GM21576 (cell line): ENCODE measurements at regions not wholly inside any gene's neighbourhood (a gene's known extent, or its start where the extent isn't known, plus 50 kb on each side); places are given as distances from the start of the nearest gene placed in this dataset.

Source experiments
- ATAC-seq: cut with Tn5 transposase; IDR thresholded peaks from one replicate; pipeline ENCODE4 v1.9.1; 2021; ENCODE audit warnings: mild to moderate bottlenecking, moderate library complexity; ENCODE audit not compliant: unreplicated experiment

DNA sequence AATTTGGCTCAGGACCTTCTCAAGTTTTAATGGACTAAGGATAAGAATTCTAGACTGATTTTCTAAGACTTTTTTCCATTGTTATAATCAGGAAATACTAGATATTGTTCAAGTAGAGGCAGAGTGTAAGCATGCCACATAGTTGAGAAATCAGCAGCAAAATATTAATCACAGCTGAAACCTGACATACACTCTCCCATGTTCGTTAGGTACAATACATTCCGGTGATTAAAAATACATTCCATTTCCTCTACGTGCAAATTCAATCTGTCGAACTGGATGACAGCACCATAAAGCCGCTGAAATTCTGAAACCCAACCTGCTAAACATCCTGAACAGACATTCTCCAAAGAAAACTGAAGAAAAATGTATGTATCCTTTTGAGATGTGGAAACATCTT, 587.6 kb upstream of the DIPK2B start:
- no peak for ATAC-seq

DNA sequence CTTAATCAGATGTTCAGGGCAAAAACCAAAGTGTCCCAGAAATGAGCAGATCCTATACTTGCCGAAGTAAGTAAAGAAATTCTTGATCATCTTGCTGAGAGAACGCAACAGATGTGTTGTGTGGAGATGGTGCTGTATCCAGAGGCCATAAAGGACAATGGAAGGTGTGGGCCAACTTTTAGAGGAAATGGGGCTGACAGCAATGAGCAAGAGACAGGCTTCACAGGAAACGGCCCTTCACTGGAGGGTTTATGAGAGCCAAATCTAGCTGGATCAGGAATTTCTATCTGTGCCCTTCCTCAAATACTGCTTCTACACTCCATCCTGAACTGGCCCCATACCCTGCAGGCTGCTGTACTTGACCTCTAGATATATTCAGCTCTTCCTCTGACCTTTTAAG, 583.9 kb upstream of the DIPK2B start:
- ATAC-seq = no peak

DNA sequence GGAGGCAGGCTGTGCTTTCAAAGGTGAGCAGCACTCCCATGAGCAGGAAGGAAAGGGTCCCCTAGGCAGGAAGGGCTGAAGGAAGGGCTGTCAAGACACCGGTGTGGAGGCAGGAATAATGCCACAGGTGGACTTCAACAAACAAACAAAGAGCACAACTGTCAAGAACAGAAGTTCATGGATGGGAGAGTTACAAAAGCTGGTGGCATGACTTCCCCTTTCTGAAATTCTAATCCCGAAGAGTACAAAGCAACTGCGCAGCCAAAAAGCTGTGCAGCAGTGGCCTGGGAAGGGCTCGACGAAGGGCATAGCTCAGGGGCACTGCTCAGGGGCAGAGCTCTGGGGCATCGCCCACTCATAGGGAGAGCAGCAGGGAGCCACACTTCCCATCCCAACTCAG, 582.3 kb upstream of the DIPK2B start:
- no peak for ATAC-seq

DNA sequence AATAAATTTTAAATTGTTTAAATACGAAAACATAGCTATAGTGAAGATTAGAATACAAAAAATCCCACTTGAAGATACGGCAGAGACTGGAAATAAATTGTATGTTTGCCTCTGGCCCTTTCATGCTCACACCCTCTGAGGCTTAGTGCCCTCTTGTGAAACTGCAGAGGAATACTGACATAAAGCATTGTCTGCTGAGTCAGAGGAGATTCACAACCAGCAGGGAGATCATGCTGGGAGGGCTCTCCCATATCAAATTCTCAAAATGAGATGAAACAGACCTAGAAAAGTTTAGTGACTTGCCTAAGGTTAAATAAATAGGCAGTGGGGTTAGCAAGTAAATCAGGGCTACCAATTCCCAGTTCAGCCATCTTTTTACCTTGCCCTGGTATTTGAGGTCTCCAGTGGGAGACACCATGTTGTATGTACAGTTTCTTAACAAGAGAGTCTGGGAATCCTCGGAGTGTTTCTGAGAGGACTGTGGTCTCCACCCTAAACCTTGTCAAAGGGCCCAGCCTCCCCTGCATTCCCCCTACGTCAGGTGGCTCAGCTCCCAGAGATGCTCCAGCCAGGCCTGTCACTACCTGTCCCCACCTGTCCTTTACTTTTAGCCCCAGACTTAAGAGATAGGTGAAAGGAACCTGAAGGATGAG, 581.4 kb upstream of the DIPK2B start:
- no peak for ATAC-seq

DNA sequence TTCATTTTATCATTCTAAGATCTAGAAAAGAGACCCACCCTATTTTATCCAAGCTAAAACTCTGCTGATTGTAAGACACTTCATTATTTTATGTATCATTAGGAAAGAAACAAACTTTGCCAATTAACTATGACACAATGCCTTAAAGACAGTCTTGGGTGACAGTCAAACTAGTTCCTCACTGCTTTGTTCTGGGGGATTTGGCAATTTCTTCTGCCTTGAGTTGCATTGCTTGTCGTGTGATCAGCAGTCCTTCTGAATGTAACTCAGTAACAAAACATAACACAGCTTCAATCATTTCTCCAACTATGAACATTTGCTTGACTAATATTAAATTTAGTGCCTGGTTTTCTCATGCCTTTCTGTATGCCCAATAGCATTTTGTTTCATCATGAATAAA, 577.9 kb upstream of the DIPK2B start:
- ATAC-seq = no peak

DNA sequence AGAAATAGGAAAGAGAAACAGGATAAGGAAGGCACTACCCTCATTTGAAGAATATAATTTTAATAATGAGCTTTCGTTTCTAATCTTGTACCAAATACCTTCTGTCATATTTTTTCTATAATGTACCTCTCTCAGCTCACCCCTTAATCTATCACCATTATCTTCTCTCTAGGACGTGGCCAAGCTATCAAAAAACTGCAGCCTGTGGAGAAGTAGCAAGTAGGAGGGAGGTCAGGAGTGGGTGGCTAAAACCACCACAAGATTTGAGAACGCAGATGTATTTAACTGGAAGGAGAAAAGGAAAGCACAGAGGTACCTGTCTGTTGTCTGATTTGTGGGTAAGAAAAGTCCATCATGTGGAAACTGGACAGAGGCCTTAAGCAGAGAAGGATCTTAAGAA, 576.7 kb upstream of the DIPK2B start:
- ATAC-seq = no peak

DNA sequence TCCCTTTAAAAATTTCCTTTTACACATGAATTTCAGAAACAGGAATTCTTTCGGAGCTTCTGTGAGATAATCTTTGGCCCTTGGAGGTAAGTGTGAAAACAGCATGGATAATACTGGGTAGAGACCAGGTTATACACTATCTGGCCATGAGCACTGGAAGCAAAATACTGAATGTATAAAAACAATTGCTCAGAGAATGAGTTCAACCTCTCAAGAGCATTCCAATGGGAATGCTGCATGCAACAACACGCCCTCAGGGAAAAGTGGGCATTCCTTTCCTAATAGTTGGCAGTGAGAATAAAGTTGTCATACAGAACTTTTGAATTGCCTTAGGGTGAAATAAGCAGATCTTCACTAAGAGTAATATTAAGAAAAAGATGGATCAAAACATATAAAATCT, 574.8 kb upstream of the DIPK2B start:
- no peak for ATAC-seq

DNA sequence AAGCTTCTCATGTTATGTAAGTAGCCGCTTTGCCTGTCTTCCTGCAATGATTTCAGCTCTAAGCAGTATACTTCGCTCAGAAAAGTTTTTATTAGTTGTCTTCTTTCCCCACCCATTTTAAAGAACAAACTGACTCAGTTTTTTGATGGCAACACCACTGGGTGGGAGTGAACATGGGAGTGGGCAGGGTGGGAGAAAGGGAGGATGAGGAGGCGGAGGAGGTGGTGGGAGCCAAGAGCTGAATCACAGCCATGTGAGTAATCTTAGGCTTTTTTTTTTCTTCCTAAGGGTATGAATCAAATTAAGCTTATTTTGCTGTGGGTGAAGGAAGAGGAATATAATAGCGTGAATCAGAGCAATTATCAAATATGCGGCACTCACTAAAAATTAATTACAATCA, 574.3 kb upstream of the DIPK2B start:
- ATAC-seq = no peak

DNA sequence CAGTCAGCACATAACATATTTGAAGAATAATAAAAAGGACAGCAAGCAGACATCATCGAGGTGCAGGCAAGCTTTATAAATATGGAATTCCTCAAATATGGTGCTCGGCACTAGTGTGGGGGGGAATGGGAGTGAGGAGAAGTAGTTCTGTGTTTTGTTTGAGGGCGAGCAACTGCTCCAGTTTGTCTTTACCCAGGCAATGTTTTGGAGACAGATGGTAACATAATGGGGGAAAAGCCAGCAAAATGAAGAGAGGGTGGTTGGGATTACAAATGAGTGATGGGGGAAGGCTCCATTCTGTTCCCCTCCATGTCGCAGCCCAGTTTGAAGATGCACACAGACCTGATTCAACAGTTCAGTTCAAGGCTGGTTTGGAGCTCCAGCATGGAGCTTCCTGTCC, 572.9 kb upstream of the DIPK2B start:
- ATAC-seq = no peak

DNA sequence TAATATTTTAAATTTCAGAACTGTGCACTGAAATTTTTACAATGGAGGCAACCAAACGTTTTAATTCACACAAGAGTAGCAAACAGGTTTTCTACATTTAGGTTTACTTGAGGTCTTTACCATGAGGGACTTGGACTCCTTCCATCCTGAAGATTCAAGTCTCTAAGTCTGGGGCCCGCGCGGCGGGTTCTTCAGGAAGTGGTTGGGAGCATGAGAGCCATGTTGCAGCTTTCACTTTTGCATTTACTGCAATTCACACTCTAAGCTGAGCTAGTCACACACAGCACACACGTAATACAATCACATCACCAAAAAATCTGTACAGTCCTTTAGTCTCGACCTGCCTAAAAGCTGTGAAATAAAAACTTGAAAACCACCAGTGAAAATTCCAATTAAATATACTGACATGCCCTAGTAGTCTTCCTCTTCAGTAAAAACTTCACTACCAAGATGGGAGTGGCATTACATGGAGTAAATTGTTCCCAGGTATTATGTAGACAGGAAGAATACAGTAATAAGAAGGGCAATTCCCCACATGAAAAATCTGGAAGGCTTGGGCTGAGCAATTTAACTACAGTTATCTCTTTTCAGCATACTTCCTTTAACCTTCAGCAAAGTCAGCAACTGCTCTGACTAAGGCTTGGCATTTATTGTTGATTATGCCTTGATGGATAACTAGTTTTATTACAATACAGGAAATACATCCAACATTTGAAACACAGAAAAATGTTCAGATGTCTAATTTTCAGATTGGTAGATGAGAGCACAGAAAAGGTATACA, 571.1 kb upstream of the DIPK2B start:
- ATAC-seq = no peak

DNA sequence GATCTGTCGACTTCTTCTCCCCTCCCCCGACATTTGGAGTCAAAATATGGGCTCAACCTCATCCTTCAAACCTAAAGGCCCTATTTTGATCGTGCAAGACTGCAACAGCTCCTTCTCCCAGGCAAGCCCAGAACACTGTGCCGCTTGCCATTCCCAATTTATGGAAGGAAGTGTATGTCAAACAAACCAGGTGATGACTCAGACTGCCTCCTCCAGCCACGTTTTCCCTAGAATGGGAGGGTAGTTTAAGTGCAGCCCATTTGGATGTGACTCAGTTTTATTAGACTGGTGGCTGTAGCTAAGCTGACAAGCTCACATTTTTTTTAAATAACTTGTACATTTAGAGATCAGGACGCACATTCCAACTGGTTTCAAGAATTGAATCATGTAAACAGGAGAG, 570.4 kb upstream of the DIPK2B start:
- no peak for ATAC-seq

DNA sequence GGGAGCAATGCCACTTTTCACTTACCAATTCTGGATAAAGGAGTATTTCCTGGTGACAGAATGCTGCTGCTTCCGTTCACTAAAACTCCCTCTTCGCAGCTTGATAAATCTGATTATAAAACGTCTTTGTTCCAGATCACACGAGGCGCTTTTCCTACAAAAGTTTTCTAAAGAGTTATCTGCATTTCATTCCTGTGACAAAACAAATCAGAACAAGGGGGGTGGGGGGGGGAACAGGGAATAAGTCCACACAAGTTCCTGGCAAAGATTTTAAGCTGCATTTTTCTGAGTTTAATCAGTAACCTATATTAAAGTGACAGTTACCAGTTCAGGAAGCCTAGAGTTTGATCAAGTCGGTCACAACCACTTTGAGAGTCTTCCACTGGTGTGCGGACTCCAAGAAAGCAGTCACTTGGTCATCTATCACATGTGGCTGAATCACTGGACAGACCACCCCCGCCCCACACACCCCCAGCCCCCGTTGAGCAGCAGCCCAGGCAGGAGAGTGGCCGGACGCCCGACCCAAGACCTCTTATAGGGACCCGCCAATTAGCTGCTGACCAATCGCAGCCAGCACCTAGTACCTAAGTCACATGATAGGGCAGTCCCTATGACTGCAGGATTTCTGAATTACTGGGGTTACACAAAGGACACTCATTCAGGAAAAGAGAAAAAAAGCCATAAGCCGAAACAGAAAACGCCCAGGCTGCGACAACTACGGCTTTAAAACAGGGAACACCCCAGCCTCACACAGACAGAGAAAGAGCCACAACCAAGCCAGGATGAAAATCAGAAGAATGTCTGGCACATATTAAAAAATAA, 569.3 kb upstream of the DIPK2B start:
- peak; percentile 63 for ATAC-seq

DNA sequence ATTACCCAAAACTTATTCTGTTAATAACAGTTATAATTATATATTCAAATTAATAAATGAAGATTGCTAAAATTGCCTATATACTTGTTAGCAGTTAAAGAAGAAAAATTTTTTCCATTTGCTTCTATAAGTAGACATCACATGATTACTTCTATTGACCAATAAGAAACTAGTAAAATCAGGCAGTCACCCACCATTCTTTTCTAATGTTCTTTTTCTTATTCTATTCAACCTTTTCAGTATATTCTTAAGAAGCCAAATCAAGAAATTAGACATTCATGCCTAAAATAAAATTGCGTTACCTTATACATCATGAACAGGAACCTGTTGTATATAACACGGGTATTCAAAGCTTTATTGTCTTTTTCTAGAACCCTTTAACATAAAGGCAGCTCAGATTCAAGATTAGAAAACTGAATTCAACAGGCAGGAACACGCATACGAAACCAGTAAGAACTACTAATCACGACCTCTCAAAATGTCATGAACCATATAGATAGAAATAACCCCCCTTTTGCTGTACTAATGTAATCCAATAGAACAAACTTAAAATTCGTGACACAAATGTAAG, 568.1 kb upstream of the DIPK2B start:
- ATAC-seq = no peak

DNA sequence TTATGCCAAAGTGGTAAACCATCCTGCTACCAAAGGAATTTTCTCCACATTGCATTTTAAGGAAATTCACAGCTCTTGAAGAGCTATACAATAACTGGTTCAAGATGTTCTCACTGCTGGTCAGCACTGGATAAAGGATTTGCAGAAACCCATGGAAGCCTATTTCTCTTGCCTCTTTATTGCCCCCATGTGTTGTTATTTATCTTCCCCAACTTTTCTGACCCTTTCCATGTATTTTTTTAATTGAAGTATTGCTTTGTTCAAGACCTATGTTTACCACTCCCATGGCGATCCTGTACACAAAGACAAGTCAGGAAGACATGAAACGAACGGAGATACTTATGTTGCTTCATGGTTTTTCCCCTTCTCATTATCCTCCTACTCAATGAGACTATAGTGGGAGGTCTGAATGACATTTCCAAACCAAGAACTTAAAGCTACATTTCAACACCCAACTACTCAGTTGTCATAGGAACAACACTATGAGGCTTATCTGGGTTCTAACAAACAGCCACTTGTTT, 566.4 kb upstream of the DIPK2B start:
- ATAC-seq = no peak

DNA sequence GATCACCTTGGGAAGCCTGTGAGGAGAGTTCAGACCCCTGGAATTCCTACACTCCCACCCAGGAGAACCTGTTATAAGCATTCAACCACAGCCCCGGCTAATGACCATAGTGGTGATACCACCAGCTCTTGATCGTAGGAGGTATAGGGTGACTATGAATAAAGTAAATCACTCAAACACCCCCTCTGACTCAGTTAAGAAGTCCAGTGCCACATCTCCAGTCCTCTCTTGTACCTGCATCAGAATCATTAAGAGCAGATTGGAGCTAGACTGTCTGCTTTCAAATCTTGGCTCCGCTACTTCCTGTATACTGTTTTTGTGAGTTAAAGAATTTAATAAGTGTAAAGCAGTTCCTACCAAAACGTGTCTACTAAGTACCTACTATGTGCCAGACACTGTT, 565.1 kb upstream of the DIPK2B start:
- ATAC-seq = no peak

DNA sequence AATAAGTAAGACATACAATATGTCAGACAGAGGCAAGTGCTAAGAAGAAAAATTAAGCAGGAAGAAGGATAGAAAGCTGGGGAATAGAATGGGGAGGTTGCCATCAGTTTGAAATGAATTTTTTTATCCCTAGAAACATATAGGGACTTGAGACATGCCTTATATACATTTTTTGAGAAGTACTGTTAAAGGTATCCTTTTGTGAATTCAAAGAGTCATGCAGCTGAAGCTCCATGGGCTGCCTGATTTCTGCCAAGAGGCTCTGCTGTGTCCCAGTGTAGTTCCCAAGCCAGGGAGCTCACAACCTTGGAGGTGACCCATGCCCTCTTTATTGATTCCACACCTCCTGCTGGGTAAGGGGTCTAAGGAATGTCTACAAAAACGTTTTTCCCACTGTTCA, 564.6 kb upstream of the DIPK2B start:
- ATAC-seq = no peak

DNA sequence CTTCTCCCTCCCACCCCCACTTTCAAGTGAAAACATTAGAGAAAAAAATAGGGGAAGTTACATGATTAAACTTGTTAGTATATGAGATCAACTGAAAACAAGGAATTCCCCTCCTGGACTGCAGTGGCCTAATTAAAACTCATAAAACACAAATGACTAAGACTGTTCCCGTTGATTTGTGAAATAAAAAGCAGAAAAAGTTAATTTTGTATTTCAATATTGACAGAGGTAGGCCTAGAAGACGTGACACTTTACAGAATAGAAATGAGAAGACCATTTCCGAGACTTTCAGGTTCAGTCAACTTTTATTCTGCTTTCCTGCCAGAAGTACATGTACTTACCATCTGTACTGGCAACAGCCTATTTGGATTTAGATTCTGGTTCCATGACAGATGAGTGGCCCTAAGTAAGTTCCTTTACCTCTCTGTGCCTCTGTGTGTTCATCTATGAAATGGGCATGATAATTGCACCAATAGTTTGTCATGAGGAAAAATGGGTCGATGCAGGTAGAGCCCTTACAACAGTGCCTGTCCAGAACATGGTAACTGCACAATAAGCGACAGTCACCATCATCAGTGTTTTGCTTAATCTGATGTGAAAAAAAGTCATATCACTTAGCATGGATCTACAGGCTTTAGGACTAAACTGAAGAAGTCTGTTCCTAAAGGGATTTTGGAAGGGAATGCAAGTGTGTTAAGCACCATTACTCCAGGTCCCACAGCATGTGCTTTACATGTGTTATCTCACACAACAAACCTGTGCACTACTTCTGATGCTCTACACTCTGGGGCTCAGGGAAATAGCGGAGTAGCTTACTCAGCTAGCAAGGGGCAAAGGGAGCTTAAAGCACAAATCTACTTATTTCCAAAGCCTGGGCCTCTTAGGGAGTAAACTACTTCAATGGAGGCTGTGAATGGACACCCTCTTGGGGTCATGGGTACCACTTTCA, 562.3 kb upstream of the DIPK2B start:
- ATAC-seq = no peak

DNA sequence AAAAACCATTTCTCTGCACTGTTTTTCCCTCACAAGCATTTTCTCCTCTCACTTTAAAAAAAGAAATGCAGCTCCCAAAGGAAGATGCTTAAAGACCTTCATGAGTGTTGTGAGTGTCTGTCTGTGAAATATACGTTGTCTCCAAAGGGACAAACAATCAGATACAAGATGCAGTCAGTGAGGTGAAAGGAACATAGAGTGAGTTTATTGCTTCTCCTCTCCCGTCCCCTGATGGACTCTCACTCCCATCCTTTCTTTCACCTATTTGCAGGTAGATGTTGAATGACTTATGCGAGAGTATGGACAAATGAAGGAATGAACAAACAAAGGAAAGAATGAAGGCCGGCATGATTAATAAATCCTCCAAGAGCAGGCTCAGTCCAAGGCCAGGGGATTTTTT, 561.2 kb upstream of the DIPK2B start:
- no peak for ATAC-seq

DNA sequence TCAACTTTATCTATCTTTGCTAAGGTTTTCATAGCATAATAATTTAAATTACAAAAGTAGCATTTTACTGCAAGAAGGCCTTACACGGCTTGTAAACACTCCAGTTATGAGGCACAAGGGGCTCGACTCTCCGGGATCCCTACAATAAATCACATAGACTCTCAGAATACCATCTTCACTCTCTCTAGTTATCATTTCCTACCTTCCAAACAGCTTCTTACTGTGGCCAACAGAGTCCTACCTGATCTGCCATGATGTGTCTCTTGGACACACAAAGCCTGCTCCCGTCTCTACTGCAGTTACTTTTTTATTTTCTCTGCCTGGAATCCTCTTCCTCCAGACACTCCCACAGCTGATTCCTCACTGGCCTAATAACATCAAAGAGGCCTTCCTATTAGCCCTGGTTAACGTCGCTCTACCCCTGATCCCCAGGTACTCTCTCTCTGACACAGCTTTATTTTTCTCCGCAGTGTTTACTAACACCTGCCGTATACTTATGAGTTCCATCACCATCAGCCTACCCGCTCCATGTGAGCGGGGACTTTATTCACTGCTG, 559.6 kb upstream of the DIPK2B start:
- ATAC-seq = no peak
